CD8-positive, alpha-beta memory T cell (primary cell): ENCODE measurements at regions not wholly inside any gene's neighbourhood (a gene's known extent, or its start where the extent isn't known, plus 50 kb on each side); places are given as distances from the start of the nearest gene placed in this dataset.

Source experiments
- CTCF ChIA-PET: fragments of 350-600 bp; sonication (Branson Sonifier 250); formaldehyde crosslinking; loops from one replicate; lab custom pipeline; 2021; ENCODE audit warnings: antibody characterized with exemption; lab: Charles Lee
- POLR2A ChIA-PET: fragments of 350-600 bp; sonication (Branson Sonifier 250); formaldehyde crosslinking; loops from one replicate; lab custom pipeline; 2021; ENCODE audit warnings: antibody characterized with exemption; lab: Charles Lee
- DNase-seq, 5 donors: peaks; one replicate each; pipeline versions ENCODE4 v3.0.0 to v3.0.0-alpha.2; 2020 to 2022; ENCODE audit warnings: mixed read lengths in 1 of 5
- H3K27ac ChIP-seq: one replicate; pipeline ENCODE4 v1.7.0; 2013; ENCODE audit warnings: low read depth, mild to moderate bottlenecking, low read length, moderate library complexity
- H3K27me3 ChIP-seq: 2 replicates; pipeline ENCODE4 v1.7.0; 2013; ENCODE audit warnings: low read length, mild to moderate bottlenecking; ENCODE audit not compliant: insufficient read depth, poor library complexity, severe bottlenecking
- H3K36me3 ChIP-seq: 2 replicates; pipeline ENCODE4 v1.7.0; 2013; ENCODE audit warnings: mild to moderate bottlenecking, low read length, moderate library complexity; ENCODE audit not compliant: insufficient read depth
- H3K4me1 ChIP-seq: 2 replicates; pipeline ENCODE4 v1.7.0; 2013; ENCODE audit warnings: mild to moderate bottlenecking, low read length, moderate library complexity; ENCODE audit not compliant: insufficient read depth
- H3K4me3 ChIP-seq: 2 replicates; pipeline ENCODE4 v1.7.0; 2013; ENCODE audit warnings: mild to moderate bottlenecking, low read length
- H3K9me3 ChIP-seq: 2 replicates; pipeline ENCODE4 v1.7.0; 2013; ENCODE audit warnings: mild to moderate bottlenecking, low read length
- H3K27ac Mint-ChIP-seq, 8 donors: one replicate each; pipeline ENCODE4 v1.8.0; 2020 to 2021; ENCODE audit warnings: mixed read lengths in 8 of 8, mild to moderate bottlenecking in 6 of 8, inconsistent platforms in 3 of 8, moderate library complexity in 3 of 8
- H3K27me3 Mint-ChIP-seq, 2 donors: one replicate each; pipeline ENCODE4 v1.8.0; 2020 to 2021; ENCODE audit warnings: mixed read lengths in 2 of 2, mild to moderate bottlenecking in 1 of 2, moderate library complexity in 1 of 2
- H3K36me3 Mint-ChIP-seq, 3 donors: one replicate each; pipeline ENCODE4 v1.8.0; 2020 to 2021; ENCODE audit warnings: mixed read lengths in 3 of 3, inconsistent platforms in 1 of 3, mild to moderate bottlenecking in 1 of 3
- H3K4me1 Mint-ChIP-seq, 3 donors: one replicate each; pipeline ENCODE4 v1.8.0; 2020 to 2021; ENCODE audit warnings: mixed read lengths in 3 of 3, inconsistent platforms in 1 of 3, mild to moderate bottlenecking in 1 of 3
- H3K4me3 Mint-ChIP-seq, 7 donors: one replicate each; pipeline ENCODE4 v1.8.0; 2020 to 2021; ENCODE audit warnings: mixed read lengths in 7 of 7, mild to moderate bottlenecking in 6 of 7, moderate library complexity in 4 of 7, inconsistent platforms in 2 of 7
- H3K9me3 Mint-ChIP-seq, 5 donors: one replicate each; pipeline ENCODE4 v1.8.0; 2020 to 2022; ENCODE audit warnings: mixed read lengths in 5 of 5, mild to moderate bottlenecking in 3 of 5, moderate library complexity in 2 of 5, inconsistent platforms in 1 of 5

DNA sequence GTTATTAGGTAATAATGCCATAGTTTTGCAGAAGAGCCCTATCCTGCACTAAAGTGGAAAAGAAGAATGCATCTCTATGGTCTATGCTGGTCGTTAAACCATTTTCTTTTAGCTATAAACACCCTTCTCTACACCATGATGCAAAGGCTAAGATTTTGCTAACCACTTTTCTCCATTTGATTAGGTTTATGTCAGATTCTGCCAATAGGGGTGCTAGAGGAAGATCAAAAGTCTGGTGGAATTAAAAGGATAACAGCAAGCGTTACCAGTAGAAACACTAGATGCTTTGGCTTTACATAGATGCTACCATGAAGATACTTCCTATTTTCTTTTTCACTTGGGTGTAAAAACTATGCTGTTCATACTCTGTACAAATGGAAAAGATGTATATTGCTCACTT lies 669.8 kb upstream of the ARPP21 start:
- no peaks in the 10 kb centered on the region for H3K36me3 ChIP-seq
- POLR2A ChIA-PET, result no interaction called here
- Mint-ChIP-seq H3K27me3 (peaks cover 0 to 1% of the 10 kb centered on the region in 2 donors), H3K4me1 (no peaks in the 10 kb centered on the region), H3K36me3 (no peaks in the 10 kb centered on the region), H3K27ac (no peak overlapping the region), H3K9me3 (peaks cover 0 to 19% (median 0%) of the 10 kb centered on the region in 5 donors), H3K4me3 (no peak overlapping the region)
- H3K27ac ChIP-seq, result no peak overlapping the region
- H3K4me3 ChIP-seq, result no peak overlapping the region
- no peaks in the 10 kb centered on the region for H3K27me3 ChIP-seq
- CTCF ChIA-PET, result no interaction called here
- no peak for DNase-seq
- no peaks in the 10 kb centered on the region for H3K4me1 ChIP-seq
- H3K9me3 ChIP-seq, result no peaks in the 10 kb centered on the region

DNA sequence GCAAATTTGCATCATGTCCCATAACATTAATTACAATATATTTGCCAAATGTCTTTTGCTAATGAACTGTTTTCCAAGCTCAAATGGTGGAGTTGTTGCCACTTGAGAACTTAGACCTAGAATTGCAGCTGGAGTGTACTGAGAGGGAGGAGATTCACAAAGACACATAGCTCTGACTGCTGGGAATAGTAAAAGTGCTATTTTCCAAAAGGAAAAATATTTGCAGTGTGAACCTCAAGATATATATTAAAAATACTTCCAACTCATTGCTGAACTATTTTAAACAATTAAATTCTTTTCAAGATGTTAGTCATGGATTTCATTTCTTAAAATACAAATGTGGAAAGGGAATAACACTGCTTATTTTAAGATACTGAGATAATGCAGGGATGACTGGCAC lies 666.8 kb upstream of the ARPP21 start:
- H3K9me3 ChIP-seq, result no peaks in the 10 kb centered on the region
- peaks cover 5 to 18% (median 10%) of the 10 kb centered on the region in 5 donors for H3K9me3 Mint-ChIP-seq
- peaks cover 0 to 3% of the 10 kb centered on the region in 2 donors for H3K27me3 Mint-ChIP-seq
- H3K4me1 Mint-ChIP-seq, result no peaks in the 10 kb centered on the region
- H3K36me3 ChIP-seq, result no peaks in the 10 kb centered on the region
- H3K27ac ChIP-seq, result no peak overlapping the region
- DNase-seq, result no peak
- H3K4me3 Mint-ChIP-seq, result no peak overlapping the region
- no peak overlapping the region for H3K4me3 ChIP-seq
- POLR2A ChIA-PET, result no interaction called here
- H3K27ac Mint-ChIP-seq, result no peak overlapping the region
- CTCF ChIA-PET, result no interaction called here
- no peaks in the 10 kb centered on the region for H3K27me3 ChIP-seq
- H3K4me1 ChIP-seq, result no peaks in the 10 kb centered on the region
- no peaks in the 10 kb centered on the region for H3K36me3 Mint-ChIP-seq

DNA sequence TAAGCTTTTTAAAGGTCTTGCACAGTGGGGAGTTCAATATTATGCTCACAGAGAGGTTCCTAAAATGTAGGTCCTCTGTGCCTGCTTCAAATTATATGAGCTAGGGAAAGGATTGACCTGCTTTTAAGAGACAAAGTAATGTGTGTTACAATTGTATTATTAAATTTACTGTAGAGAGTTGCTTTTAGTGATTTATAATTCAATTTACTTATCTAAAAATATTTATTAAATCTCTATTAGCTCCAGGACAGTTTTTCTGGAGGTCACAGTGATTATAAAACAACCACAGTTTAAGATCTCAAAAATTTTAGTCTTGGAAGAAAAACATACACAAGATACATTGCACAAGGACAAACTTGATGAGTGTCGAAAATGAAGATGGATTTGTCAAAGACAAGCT lies 665.7 kb upstream of the ARPP21 start:
- Histone ChIP-seq H3K36me3 (no peaks in the 10 kb centered on the region), H3K27me3 (no peaks in the 10 kb centered on the region), H3K4me1 (no peaks in the 10 kb centered on the region), H3K4me3 (no peak overlapping the region), H3K27ac (no peak overlapping the region), H3K9me3 (no peaks in the 10 kb centered on the region)
- peaks cover 8 to 24% (median 18%) of the 10 kb centered on the region in 5 donors for H3K9me3 Mint-ChIP-seq
- CTCF ChIA-PET, result no interaction called here
- H3K27ac Mint-ChIP-seq, result no peak overlapping the region
- H3K4me1 Mint-ChIP-seq, result no peaks in the 10 kb centered on the region
- no peaks in the 10 kb centered on the region for H3K36me3 Mint-ChIP-seq
- DNase-seq, result no peak
- POLR2A ChIA-PET, result no interaction called here
- H3K4me3 Mint-ChIP-seq, result no peak overlapping the region
- peaks cover 0 to 3% of the 10 kb centered on the region in 2 donors for H3K27me3 Mint-ChIP-seq

DNA sequence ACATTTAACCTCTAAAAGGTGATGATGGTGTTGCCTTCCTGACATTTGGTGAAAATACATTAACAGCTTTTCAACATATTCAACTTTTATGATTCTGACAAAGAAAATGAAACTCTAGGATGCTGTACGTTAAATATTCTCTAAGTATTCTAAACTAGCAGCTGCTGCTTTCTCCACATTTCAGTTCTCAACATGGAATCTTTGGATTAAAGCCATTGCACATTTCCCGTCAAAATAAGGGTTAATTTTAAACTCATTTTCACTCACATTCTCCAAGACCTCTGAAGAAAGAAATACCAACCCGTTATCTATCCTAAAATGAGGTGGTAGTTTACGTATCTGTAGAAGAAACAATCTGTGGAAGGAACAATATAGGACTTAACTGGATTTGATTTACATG lies 655.7 kb upstream of the ARPP21 start:
- no peaks in the 10 kb centered on the region for H3K27me3 Mint-ChIP-seq
- DNase-seq, result no peak
- Histone ChIP-seq H3K4me1 (no peaks in the 10 kb centered on the region), H3K4me3 (no peak overlapping the region), H3K27me3 (no peaks in the 10 kb centered on the region), H3K9me3 (no peaks in the 10 kb centered on the region), H3K36me3 (no peaks in the 10 kb centered on the region), H3K27ac (no peak overlapping the region)
- H3K9me3 Mint-ChIP-seq, result peaks cover under 1 to 13% (median 2%) of the 10 kb centered on the region in 5 donors
- H3K4me1 Mint-ChIP-seq, result no peaks in the 10 kb centered on the region
- H3K36me3 Mint-ChIP-seq, result no peaks in the 10 kb centered on the region
- ChIA-PET POLR2A (no interaction called here), CTCF (no interaction called here)
- no peak overlapping the region for H3K4me3 Mint-ChIP-seq
- H3K27ac Mint-ChIP-seq, result no peak overlapping the region

DNA sequence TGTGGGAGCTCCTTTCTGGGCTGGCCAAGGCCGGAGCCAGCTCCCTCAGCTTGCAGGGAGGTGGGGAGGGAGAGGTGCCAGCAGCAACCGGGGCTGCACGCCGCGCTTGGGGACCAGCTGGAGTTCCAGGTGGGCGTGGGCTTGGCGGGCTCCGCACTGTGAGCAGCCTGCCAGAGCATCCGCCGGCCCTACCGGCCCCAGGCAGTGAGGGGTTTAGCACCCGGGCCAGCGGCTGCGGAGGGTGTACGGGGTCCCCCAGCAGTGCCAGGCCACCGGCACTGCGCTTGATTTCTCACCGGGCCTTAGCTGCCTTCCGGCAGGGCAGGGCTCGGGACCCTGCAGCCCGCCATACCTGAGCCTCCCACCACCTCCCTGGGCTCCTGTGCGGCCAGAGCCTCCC lies 651.0 kb upstream of the ARPP21 start:
- no peaks in the 10 kb centered on the region for H3K27me3 ChIP-seq
- no peaks in the 10 kb centered on the region for H3K36me3 ChIP-seq
- H3K4me3 Mint-ChIP-seq, result no peak overlapping the region
- no peaks in the 10 kb centered on the region for H3K36me3 Mint-ChIP-seq
- no peaks in the 10 kb centered on the region for H3K4me1 ChIP-seq
- H3K27ac ChIP-seq, result no peak overlapping the region
- CTCF ChIA-PET, result no interaction called here
- no peak overlapping the region for H3K27ac Mint-ChIP-seq
- no peaks in the 10 kb centered on the region for H3K9me3 ChIP-seq
- peaks cover 0 to 9% (median 0%) of the 10 kb centered on the region in 5 donors for H3K9me3 Mint-ChIP-seq
- no peaks in the 10 kb centered on the region for H3K4me1 Mint-ChIP-seq
- no peak overlapping the region for H3K4me3 ChIP-seq
- DNase-seq, result no peak
- POLR2A ChIA-PET, result no interaction called here
- H3K27me3 Mint-ChIP-seq, result no peaks in the 10 kb centered on the region

DNA sequence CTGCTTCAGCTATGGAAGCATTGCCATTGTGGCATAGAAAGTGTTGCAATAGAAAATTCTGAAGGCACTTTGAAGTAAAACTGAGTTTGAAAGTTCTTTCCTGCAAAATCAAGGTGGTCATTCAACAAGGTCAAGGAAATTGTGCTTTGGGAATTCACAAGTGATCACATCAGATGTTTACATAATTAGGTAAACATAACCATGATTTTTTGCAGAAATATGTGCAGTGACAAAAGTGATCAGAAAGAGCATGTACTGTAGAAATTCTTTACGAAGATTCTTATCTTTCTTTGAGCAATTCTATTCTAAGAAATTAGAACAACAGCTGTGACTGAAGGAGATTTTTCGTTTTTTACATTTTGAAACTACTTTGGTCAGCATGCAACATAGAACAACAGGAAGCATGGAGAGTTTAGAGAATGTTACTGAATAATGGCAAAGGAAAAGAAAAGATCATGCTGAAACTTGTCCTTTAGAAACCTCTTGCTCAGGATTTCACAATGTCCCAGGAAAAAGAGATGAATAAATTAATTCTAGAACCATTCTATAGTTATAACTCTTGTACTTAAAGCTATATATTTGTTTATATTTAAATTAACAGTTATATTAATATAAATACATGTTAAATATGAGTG lies 643.4 kb upstream of the ARPP21 start:
- CTCF ChIA-PET, result no interaction called here

DNA sequence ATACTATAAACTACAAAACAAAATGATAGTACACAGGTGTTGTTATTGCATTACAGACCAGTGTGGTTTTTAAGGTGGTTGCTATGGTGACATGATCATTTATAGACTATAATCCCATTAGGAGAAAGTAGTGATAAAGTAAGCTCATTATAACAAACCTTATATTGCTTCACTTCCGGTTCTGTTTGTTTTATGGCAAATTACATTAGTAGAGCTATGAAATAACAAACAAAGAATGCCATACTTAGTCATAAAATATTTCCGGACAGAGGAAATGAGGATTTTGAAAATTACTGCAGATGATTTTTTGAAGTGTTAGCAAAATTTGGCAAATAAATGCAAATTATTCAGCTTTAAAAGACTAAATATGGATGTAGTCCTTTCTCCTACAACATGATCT lies 640.4 kb upstream of the ARPP21 start:
- ChIA-PET CTCF (no interaction called here), POLR2A (no interaction called here)
- Mint-ChIP-seq H3K9me3 (peaks cover 0 to 25% (median 2%) of the 10 kb centered on the region in 5 donors), H3K27me3 (no peaks in the 10 kb centered on the region), H3K27ac (no peak overlapping the region), H3K4me1 (no peaks in the 10 kb centered on the region), H3K4me3 (no peak overlapping the region), H3K36me3 (no peaks in the 10 kb centered on the region)
- no peak for DNase-seq
- H3K9me3 ChIP-seq, result no peaks in the 10 kb centered on the region
- H3K27ac ChIP-seq, result no peak overlapping the region
- H3K4me3 ChIP-seq, result no peak overlapping the region
- no peaks in the 10 kb centered on the region for H3K4me1 ChIP-seq
- H3K27me3 ChIP-seq, result no peaks in the 10 kb centered on the region
- no peaks in the 10 kb centered on the region for H3K36me3 ChIP-seq

More for the DNA sequence above, 643.4 kb upstream of the ARPP21 start:
- Histone ChIP-seq H3K36me3 (no peaks in the 10 kb centered on the region), H3K4me3 (no peak overlapping the region), H3K4me1 (no peaks in the 10 kb centered on the region), H3K9me3 (no peaks in the 10 kb centered on the region), H3K27me3 (no peaks in the 10 kb centered on the region), H3K27ac (no peak overlapping the region)
- POLR2A ChIA-PET, result no interaction called here
- Mint-ChIP-seq H3K4me1 (no peaks in the 10 kb centered on the region), H3K36me3 (no peaks in the 10 kb centered on the region), H3K27ac (no peak overlapping the region), H3K9me3 (peaks cover 0 to 29% (median 2%) of the 10 kb centered on the region in 5 donors), H3K4me3 (no peak overlapping the region), H3K27me3 (no peaks in the 10 kb centered on the region)
- DNase-seq, result no peak

DNA sequence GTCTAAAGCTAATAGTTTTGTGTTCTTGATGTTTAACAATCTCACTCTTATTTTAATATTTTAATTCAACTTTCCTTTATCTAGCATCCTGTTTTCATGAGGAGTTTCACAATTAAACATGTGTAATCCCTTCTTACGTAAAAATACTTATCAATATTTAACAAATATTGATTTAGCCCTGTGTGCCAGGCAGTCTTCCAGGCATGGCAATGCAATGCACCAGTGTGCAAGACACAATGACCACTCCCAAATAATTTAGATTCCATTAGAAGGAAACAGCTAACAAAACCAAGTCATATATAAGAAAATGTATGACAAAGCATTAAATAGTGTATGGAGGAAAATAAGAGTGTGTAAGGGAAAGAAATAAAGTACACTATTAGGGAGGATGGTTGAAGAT lies 627.1 kb upstream of the ARPP21 start:
- Mint-ChIP-seq H3K36me3 (no peaks in the 10 kb centered on the region), H3K4me1 (no peaks in the 10 kb centered on the region), H3K9me3 (peaks cover 0 to 24% (median 4%) of the 10 kb centered on the region in 5 donors), H3K27me3 (no peaks in the 10 kb centered on the region), H3K4me3 (no peak overlapping the region), H3K27ac (no peak overlapping the region)
- no peak for DNase-seq
- H3K4me3 ChIP-seq, result no peak overlapping the region
- ChIA-PET CTCF (no interaction called here), POLR2A (no interaction called here)
- no peaks in the 10 kb centered on the region for H3K4me1 ChIP-seq
- H3K36me3 ChIP-seq, result no peaks in the 10 kb centered on the region
- H3K9me3 ChIP-seq, result no peaks in the 10 kb centered on the region
- H3K27ac ChIP-seq, result no peak overlapping the region
- H3K27me3 ChIP-seq, result no peaks in the 10 kb centered on the region
